Natural killer cell (primary cell): ENCODE measurements at regions not wholly inside any gene's neighbourhood (a gene's known extent, or its start where the extent isn't known, plus 50 kb on each side); places are given as distances from the start of the nearest gene placed in this dataset.

ENCODE experiments used
- ATAC-seq, 3 donors: fragments of 150-1000 bp in 2 of 3; fragments of 200-7000 bp in 1 of 3; cut with Tn5 transposase; 1 replicate in 1 of 3; 2 replicates in 2 of 3; pipeline ENCODE4 v1.10.0; 2021; ENCODE audit warnings: mild to moderate bottlenecking in 2 of 3, moderate library complexity in 2 of 3
- DNase-seq, 2 donors: peaks; one replicate each; pipeline versions ENCODE4 v3.0.0 to v3.0.0-alpha.2; 2013 to 2021; ENCODE audit warnings: mixed read lengths in 1 of 2
- H3K27ac ChIP-seq: one replicate; pipeline ENCODE4 v1.5.1; 2013; ENCODE audit warnings: mild to moderate bottlenecking, low read length
- H3K27me3 ChIP-seq: one replicate; pipeline ENCODE4 v1.6.1; 2013; ENCODE audit warnings: low read length; ENCODE audit not compliant: control insufficient read depth, insufficient read depth
- H3K36me3 ChIP-seq: one replicate; pipeline ENCODE4 v1.6.1; 2013; ENCODE audit warnings: low read length; ENCODE audit not compliant: control insufficient read depth, insufficient read depth
- H3K4me1 ChIP-seq: one replicate; pipeline ENCODE4 v1.6.1; 2013; ENCODE audit warnings: low read length; ENCODE audit not compliant: control insufficient read depth, insufficient read depth
- H3K4me3 ChIP-seq: one replicate; pipeline ENCODE4 v1.5.1; 2013; ENCODE audit warnings: low read length
- H3K9me3 ChIP-seq: one replicate; pipeline ENCODE4 v1.6.1; 2013; ENCODE audit warnings: low read length; ENCODE audit not compliant: control insufficient read depth, insufficient read depth
- H3K27ac Mint-ChIP-seq, 2 donors: one replicate each; pipeline ENCODE4 v1.8.0; 2022; ENCODE audit warnings: mild to moderate bottlenecking in 2 of 2, mixed read lengths in 2 of 2, moderate library complexity in 1 of 2
- H3K27me3 Mint-ChIP-seq, 2 donors: one replicate each; pipeline ENCODE4 v1.8.0; 2022; ENCODE audit warnings: low read depth in 2 of 2, mixed read lengths in 2 of 2
- H3K36me3 Mint-ChIP-seq: one replicate; pipeline ENCODE4 v1.8.0; 2022; ENCODE audit warnings: mixed read lengths
- H3K4me1 Mint-ChIP-seq, 2 donors: one replicate each; pipeline ENCODE4 v1.8.0; 2022; ENCODE audit warnings: mixed read lengths in 2 of 2
- H3K4me3 Mint-ChIP-seq: one replicate; pipeline ENCODE4 v1.8.0; 2022; ENCODE audit warnings: mild to moderate bottlenecking, moderate library complexity, mixed read lengths
- H3K9me3 Mint-ChIP-seq, 2 donors: one replicate each; pipeline ENCODE4 v1.8.0; 2022; ENCODE audit warnings: mixed read lengths in 2 of 2
- CTCF ChIP-seq: fragments of 200-600 bp; IDR thresholded peaks from one replicate; pipeline ENCODE4 v1.8.0; 2022; ENCODE audit warnings: antibody characterized with exemption
- WGBS: methylation state at CpG from one replicate; pipeline ENCODE4 v1.1.7; 2013; ENCODE audit warnings: missing lambda C conversion rate; ENCODE audit not compliant: insufficient coverage; 5-methylcytosine and 5-hydroxymethylcytosine counted together
- intact Hi-C: fragments of 100-400 bp; cut with micrococcal nuclease; formaldehyde crosslinking; loops from one replicate; pipeline ENCODE4 v1.14.2; 2022

DNA sequence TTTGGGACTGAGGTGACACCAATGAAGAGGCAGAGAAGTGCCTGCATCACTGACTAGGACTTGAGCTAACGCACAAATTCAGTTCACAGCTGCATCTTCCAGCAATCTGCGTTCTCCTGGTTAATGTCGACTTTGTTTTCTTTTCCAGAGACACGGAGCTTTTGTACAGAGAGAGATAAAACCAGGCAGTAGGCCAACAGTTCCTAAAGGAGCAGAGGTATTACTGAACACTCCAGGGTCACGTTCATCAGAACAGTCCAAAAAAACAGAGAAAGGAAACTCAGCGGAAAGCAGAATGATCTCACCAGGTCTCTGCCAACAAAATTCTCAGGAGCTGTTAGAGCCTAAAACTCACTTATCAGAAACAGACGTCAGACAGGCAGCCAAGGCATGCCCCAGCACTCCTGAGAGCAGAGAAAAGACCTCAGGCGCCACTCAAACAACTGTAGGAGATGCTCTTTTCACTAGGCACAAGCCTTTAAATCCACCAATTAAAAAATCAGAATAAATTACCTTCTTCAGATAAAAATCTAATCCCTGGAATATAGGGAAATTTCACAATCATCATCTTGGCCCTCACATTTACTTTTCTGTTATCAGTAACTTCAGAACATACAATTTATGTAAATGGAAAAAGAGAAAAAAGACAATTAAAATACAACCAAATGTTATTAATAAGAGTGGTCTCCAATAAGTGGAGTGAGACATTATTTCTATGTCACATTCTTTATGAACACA, 95.9 kb upstream of the SPTBN1 start:
- ATAC-seq, result no peak
- H3K4me1 ChIP-seq, result no peaks in the 10 kb centered on the region
- no peak overlapping the region for H3K27ac ChIP-seq
- H3K36me3 Mint-ChIP-seq, result no peaks in the 10 kb centered on the region
- no peaks in the 10 kb centered on the region for H3K4me1 Mint-ChIP-seq
- peaks cover 29 to 42% of the 10 kb centered on the region in 2 donors for H3K27me3 Mint-ChIP-seq
- H3K9me3 Mint-ChIP-seq, result no peaks in the 10 kb centered on the region
- H3K27ac Mint-ChIP-seq, result no peak overlapping the region
- DNase-seq, result no peak
- no peak overlapping the region for H3K4me3 Mint-ChIP-seq
- no peaks in the 10 kb centered on the region for H3K9me3 ChIP-seq
- no peak overlapping the region for H3K4me3 ChIP-seq
- intact Hi-C loops, result no loop called here
- H3K27me3 ChIP-seq, result peaks cover 3% of the 10 kb centered on the region
- H3K36me3 ChIP-seq, result no peaks in the 10 kb centered on the region
- no peak for TF ChIP-seq CTCF
- WGBS, result 83% methylated on average over 8 of the region's 8 CpGs

GRCh38 chr2:54364409-54364808, 91.7 kb upstream of the SPTBN1 start:
- H3K27ac ChIP-seq, result no peak overlapping the region
- H3K4me1 ChIP-seq, result no peaks in the 10 kb centered on the region
- no peak for TF ChIP-seq CTCF
- ATAC-seq (no peak), DNase-seq (no peak)
- 100% methylated on average over 1 of the region's 3 CpGs for WGBS
- no peaks in the 10 kb centered on the region for H3K27me3 ChIP-seq
- no peak overlapping the region for H3K27ac Mint-ChIP-seq
- no peaks in the 10 kb centered on the region for H3K4me1 Mint-ChIP-seq
- peaks cover 0 to 4% of the 10 kb centered on the region in 2 donors for H3K9me3 Mint-ChIP-seq
- H3K4me3 Mint-ChIP-seq, result no peak overlapping the region
- H3K4me3 ChIP-seq, result no peak overlapping the region
- H3K27me3 Mint-ChIP-seq, result peaks cover 25 to 40% of the 10 kb centered on the region in 2 donors
- intact Hi-C loops, result no loop called here
- no peaks in the 10 kb centered on the region for H3K36me3 ChIP-seq
- H3K9me3 ChIP-seq, result no peaks in the 10 kb centered on the region
- no peaks in the 10 kb centered on the region for H3K36me3 Mint-ChIP-seq

GRCh38 chr2:54365661-54366060, 90.5 kb upstream of the SPTBN1 start:
- Mint-ChIP-seq H3K36me3 (no peaks in the 10 kb centered on the region), H3K27me3 (peaks cover 17 to 31% of the 10 kb centered on the region in 2 donors), H3K27ac (no peak overlapping the region), H3K4me1 (no peaks in the 10 kb centered on the region), H3K4me3 (no peak overlapping the region), H3K9me3 (peaks cover 0 to 4% of the 10 kb centered on the region in 2 donors)
- DNase-seq (no peak), ATAC-seq (no peak)
- no peaks in the 10 kb centered on the region for H3K27me3 ChIP-seq
- no peak overlapping the region for H3K27ac ChIP-seq
- no peak for TF ChIP-seq CTCF
- no peaks in the 10 kb centered on the region for H3K9me3 ChIP-seq
- H3K4me3 ChIP-seq, result no peak overlapping the region
- H3K36me3 ChIP-seq, result no peaks in the 10 kb centered on the region
- intact Hi-C loops, result no loop called here
- WGBS, result no CpG with 5 or more reads among the region's 1 CpG
- H3K4me1 ChIP-seq, result no peaks in the 10 kb centered on the region
